Body of pancreas (tissue), 4 donors: ENCODE measurements at regions not wholly inside any gene's neighbourhood (a gene's known extent, or its start where the extent isn't known, plus 50 kb on each side); places are given as distances from the start of the nearest gene placed in this dataset.

Experiments
- CTCF ChIP-seq, 7 experiments: fragments of 450-650 bp in 4 of 7; fragments of 200-600 bp in 3 of 7; sonication (generic) in 3 of 7; IDR thresholded peaks; one replicate each; pipeline ENCODE4 v1.5.1; 2016 to 2019; ENCODE audit warnings: antibody characterized with exemption in 7 of 7
- POLR2A ChIP-seq, 3 donors: fragments of 450-650 bp; IDR thresholded peaks; one replicate each; pipeline ENCODE4 v1.6.1; 2016; ENCODE audit warnings: antibody characterized with exemption in 3 of 3, mild to moderate bottlenecking in 2 of 3

- TF ChIP-seq CTCF (IDR thresholded peaks at IDR 0.05) (no peak), POLR2A (IDR thresholded peaks at IDR 0.05) (no peak)
These were observed 145.7 kb upstream of the TEKT4 start for GRCh38 chr2:94725543-94725942.
